ENCODE measurements at regions not wholly inside any gene's neighbourhood (a gene's known extent, or its start where the extent isn't known, plus 50 kb on each side); places are given as distances from the start of the nearest gene placed in this dataset.
"Not testable (repeated sequence)": the region's sequence is repeated elsewhere in the genome, so short reads cannot be mapped to it uniquely, and the experiment has no call there.

DNA sequence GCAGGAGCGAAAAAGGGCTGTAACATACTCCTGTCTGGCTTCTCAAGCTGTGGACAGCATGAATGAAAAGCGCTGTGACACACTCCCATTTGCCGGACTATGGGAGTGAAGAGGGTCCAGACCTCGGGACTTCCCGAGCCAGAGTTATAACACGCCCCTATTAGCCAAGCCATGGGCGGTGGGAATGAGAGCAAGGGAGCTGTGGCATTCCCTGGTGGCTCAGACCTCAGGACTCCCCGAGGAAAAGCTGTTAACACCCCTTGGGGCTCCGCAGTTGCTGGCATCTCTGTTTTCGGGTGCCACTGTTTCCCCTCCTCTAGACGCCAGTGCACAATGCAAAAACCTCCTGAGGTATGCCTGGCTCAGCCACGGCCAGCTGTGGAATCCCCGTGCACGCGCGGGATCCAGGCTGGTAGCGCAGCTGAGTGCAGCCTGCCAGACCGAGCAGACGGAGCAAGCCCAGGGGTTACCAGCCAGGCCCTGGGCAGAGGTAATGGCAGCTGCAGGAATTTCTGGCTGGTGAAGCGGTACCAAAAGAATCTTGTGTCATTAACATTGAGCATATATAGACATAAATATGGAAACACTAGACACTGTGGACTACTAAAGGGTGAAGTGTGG, 1534.6 kb upstream of the PRR20A start:
- intact Hi-C loops (cut with DNase I): no loop called here
- DNase-seq (ENCODE audit: missing footprints) (no peak), ATAC-seq (no peak)

DNA sequence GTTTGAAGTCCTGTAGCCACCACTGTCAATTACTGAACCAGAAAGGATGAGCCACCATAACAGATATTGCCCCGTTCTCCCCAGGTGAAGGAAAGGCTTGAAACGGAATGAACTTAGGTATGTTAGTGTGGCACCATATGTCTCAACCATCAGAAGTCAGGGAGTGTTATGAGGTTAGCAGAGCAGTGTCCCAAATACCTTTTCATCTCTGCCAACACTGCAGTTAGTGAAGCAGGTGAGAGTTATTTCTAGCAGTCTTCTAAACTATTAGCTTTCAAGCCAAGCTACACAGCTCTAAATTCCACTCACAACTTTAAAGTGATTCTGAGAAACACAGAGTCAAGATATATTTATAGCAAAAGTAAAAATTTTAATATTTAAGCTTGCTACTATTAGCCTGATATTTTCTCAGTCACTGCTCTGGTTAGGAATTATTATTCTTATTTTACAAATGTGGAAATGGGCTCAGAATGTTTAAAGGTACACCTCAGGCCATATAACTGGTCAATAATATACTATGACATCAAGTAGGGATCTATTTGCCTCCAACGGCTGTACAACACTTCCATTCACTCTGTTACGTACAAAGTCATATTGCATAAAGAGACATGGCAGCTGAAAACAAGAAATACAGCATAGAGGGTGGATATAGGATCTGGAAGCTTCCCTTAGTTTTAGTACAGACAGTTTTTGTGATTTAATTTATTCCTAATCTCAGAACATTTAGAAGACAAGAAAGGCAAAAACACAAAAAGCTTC, 1527.1 kb upstream of the PRR20A start:
- DNase-seq (ENCODE audit: missing footprints) (no peak), ATAC-seq (no peak)
- intact Hi-C loops (cut with DNase I): no loop called here

DNA sequence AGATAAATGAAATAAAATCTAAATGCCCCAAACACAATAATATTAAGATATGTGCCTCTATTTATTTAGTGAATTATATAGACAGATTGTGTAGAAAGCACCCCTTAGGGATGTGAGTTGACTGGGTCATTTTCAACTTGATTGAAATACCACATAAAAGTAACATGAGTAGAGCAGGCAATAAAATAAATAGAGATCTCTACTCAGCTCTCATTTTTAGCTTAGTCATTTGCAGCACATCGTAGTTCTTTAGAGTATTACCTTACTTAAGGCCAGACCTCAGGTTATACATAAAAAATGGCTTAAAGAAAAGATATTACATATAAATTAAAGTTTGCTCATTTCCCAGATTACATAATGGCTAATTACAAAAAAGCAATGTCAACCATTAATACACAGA, 1525.6 kb upstream of the PRR20A start:
- DNase-seq (ENCODE audit: missing footprints) (no peak), ATAC-seq (no peak)
- intact Hi-C loops (cut with DNase I): no loop called here

DNA sequence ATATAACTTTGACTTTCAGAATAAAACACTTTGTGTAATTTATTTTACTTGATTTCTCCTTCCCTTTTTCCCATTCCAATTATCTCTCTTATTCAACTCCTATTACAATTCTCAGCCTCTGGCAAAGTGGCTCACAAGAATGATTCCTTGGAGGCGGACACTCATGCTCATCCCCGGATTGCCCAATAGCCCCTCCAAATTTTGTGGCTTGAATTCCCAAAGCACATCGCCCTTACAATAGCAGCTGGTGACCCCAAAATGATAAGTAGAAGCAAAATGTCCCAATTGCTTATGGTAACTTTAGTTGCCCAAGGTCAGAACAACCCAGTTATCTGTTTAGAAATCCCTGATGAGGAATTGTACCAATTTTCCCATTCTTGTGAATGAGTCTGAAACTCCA, 1523.5 kb upstream of the PRR20A start:
- intact Hi-C loops (cut with DNase I): no loop called here
- DNase-seq (ENCODE audit: missing footprints) (no peak), ATAC-seq (no peak)

DNA sequence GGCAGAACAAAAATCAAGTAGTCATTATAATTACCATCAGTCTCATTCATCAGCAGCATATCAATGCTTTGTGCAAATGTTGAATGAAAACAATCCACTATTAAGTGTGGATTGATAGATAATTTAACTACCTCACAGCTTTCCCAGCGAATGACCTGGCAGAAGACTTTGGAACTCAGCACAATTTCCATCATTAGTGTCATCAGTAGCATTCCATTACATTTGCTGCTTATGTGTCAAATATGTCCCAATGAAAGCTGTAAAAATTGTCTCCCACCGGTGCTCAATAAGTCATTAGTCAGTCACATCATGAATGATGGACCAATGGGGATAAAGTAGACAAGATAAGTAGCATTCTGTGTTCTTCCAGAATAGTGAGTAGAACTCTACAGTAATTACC, 1513.5 kb upstream of the PRR20A start:
- DNase-seq (ENCODE audit: missing footprints) (no peak), ATAC-seq (no peak)
- intact Hi-C loops (cut with DNase I): no loop called here

DNA sequence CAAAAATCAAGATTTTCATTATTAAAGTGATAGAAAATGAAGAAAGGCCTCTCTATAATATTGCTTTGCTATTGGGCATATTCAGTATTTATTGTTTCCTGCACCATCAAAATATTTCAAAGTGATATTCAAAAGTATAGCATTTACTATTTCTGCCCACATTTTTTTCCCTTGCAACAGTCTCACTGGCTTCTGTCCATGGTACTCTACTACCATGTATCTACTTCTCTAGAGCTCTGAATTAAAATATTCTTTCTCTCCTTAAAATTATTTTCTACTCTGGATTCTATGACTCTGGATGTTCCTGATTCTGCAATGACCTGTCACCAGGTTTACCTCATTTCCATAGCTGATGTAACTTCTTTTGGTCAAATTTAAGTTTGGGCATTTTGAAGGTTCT, 1508.3 kb upstream of the PRR20A start:
- ATAC-seq (no peak), DNase-seq (ENCODE audit: missing footprints) (no peak)
- intact Hi-C loops (cut with DNase I): no loop called here

DNA sequence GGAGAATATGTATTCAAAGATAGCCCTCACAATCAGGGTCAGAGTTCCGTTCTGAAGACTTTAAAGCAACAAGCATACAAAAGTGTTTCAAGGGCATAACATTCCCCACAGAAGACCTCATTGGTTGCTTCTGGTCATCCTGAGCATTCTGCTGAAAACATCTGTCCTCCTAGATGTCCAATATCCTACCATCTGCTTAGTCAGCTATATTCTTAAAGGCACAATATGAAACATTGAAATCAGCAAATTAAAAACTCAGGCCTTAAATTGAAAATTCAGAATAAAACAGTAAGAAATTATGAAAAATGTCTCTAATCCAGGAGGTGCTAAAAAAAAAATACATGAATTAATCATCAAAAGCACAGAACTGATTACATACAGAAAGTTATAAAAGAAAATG, 1491.2 kb upstream of the PRR20A start:
- ATAC-seq (no peak), DNase-seq (ENCODE audit: missing footprints) (no peak)
- intact Hi-C loops (cut with DNase I): no loop called here

DNA sequence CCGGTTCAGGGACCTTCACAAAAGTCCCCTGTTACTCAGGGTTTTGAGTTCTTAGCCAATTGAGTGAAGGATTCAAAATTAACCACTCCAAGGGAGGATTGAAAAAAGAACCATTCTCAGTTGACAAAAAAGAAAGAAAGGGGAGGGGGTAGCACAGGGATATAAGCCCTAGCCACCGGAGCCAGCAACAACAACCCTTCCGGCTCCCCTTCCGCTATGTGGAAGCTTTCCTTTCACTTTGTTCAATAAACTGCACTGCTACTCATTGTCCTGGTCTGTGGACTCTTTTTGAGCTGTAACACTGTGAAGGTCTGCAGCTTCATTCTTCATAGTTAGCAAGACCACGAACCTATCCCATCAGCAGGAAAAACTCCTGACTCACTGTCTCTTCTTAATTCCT, 1488.1 kb upstream of the PRR20A start:
- intact Hi-C loops (cut with DNase I): no loop called here
- ATAC-seq (no peak), DNase-seq (ENCODE audit: missing footprints) (no peak)

DNA sequence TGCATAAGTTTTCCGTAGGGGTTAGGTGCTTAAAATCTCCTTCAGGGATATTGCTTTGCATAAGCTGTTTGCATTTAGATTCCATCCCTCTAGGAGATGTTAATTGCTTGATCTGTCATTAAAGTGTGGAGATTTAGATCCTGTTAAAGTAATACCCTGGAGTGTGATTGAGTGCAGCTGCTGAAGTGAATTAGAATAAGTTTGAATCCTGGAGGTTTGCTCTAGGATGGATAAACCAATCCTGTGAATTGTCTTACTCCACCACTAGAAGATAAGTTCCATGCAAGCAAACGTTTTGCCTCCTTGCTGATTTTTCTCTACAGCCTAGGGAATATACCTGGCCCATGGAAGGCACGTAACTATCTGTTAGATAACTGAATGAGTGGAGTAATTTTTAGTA, 1487.2 kb upstream of the PRR20A start:
- ATAC-seq (no peak), DNase-seq (ENCODE audit: missing footprints) (no peak)
- intact Hi-C loops (cut with DNase I): no loop called here

DNA sequence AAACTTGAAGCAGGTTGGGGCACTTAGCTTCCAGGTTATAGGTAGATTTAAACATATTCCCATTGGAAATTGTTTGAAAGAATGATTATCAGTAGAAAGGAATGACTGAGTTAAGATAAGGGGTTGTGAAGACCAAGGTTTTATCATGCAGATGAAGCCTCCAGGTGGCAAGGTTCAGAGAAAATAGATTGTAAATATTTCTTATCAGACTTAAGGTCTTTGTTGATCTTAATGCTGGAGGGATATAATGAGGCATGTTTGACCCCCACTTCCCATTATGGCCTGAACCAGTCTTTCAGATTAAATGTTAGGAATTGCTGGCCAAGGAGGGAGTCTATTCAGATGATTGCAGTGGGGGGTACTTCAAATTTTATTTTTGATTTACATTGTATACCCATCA, 1486.5 kb upstream of the PRR20A start:
- intact Hi-C loops (cut with DNase I): no loop called here
- no peak for ATAC-seq
- no peak for DNase-seq (ENCODE audit: missing footprints)

DNA sequence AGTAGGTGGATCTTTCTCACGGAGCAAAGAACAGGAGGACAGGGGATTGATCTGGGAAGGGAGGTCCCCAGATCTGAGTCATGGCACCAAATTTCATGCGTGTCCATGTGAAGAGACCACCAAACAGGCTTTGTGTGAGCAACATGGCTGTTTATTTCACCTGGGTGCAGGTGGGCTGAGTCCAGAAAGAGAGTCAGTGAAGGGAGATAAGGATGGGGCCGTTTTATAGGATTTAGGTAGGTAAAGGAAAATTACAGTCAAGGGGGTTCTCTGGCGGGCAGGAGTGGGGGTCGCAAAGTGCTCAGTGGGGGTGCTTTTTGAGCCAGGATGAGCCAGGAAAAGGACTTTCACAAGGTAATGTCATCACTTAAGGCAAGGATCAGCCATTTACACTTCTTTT, 1480.5 kb upstream of the PRR20A start:
- ATAC-seq; intact Hi-C loops (cut with DNase I); DNase-seq (ENCODE audit: missing footprints): not testable (repeated sequence)

DNA sequence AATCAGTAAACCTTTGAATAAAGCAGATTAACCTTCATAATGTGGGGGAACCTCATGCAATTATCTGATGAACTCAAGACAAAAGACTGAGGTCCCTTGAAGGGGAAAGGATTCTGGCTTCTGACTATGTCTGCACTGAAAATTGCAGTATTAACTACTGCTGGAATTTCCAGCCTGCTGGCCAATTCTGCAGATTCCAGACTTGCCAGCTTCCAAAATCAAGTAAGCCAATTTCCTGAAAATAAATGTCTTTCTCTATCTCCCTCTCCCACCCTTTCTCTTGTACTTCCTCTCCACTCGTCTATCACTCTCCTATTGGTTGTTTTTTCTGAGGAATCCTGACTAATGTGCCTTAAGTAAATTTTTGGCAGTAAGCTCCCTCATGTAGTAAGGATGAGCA, 1479.9 kb upstream of the PRR20A start:
- ATAC-seq (no peak), DNase-seq (ENCODE audit: missing footprints) (no peak)
- intact Hi-C loops (cut with DNase I): no loop called here

DNA sequence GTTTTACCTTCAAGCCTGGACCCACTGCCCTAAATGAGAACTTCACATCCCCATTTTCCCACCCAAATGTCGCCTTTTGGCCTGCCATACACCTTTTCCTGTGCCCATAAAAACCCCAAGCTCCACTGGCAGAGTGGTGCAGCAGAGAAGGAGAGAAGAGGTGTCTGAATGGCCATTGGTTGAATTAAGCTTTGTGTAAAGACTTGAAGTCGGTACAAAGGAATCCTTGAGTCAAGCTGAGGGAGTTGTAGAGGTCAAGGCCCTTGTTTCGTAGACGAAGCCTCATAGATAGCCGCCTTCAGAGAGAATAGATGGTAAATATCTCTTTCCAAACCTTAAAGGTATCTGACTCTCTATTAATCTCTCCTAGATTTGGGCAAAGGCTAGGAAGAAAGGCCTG, 1479.2 kb upstream of the PRR20A start:
- DNase-seq (ENCODE audit: missing footprints): no peak
- intact Hi-C loops (cut with DNase I): no loop called here
- no peak for ATAC-seq

DNA sequence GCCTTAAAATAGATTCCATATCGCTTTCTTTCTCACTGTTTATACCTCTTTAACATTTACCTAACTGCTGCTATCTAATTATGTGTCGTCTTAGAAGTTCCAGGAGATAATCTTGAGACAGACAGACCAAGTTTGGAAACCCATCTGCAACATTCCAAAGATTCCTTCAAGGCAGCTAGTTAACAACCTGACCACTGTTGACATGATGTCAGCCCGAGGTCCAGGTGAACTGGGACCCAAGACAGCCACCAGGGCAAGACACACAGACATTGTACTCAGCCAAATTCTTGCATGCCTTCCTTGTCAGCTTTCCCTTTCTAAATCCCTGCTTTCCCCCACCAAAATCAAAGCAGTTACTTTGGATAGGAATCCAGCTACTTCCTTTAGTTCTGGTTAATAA, 1476.5 kb upstream of the PRR20A start:
- no peak for DNase-seq (ENCODE audit: missing footprints)
- intact Hi-C loops (cut with DNase I): no loop called here
- ATAC-seq: no peak

DNA sequence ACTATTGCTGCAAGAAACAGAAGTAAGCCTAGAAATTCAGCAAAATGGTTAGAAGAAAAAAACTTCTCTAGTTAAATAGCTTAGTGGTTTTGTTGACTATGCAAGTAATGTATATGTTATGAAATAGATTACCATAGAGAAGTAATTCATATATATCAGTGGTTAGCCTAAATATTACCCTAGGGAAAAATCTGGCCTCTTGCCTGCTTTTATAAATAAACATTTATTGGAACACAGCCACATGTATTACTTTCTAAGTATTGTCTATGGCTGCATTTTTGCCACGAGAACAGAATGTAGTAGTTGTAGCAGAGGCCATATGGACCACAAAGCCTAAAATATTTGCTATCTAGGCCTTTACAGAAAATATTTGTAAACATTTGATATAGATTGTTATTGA, 1471.7 kb upstream of the PRR20A start:
- ATAC-seq: no peak
- intact Hi-C loops (cut with DNase I): no loop called here
- DNase-seq (ENCODE audit: missing footprints): no peak

DNA sequence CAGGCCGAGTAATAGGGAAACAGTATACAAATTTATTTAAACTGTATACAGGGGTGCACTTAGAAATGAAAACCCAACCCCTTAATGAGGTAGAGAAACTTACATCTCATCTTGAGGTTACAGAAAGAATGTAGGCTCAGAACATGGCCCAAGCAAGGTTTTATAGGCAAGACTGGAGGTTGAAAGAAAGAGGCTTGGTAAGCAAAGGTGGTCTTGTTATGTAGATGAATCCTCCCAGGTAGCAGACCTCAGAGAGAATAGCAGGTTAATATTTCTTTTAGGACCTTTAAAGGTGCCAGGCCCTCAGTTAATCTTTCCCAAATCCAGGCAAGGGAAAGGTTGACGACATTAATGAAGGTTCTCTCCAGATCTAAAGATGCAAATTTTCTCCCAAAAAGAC, 1466.8 kb upstream of the PRR20A start:
- intact Hi-C loops (cut with DNase I): no loop called here

DNA sequence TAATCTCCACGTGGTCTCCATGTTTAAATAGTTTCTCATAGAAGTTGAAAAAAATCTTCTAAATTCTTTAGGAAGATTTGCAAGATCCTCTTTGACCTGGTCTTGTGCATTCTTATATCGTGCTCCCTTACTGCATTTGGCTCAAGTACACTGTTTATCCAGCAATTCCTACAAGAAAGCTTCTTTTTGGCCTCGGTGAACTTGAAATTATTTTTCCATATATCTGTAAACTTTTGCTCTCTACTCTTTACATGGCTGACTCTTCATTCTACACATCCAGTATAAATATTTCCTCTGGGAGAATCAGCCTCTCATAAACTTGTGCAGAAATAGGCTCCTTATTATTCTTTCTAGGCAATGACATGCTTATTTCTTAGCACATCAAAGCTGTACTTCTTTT, 1457.9 kb upstream of the PRR20A start:
- DNase-seq (ENCODE audit: missing footprints) (no peak), ATAC-seq (no peak)
- intact Hi-C loops (cut with DNase I): no loop called here

More for the DNA sequence above, 1466.8 kb upstream of the PRR20A start:
- ATAC-seq (no peak), DNase-seq (ENCODE audit: missing footprints) (no peak)

DNA sequence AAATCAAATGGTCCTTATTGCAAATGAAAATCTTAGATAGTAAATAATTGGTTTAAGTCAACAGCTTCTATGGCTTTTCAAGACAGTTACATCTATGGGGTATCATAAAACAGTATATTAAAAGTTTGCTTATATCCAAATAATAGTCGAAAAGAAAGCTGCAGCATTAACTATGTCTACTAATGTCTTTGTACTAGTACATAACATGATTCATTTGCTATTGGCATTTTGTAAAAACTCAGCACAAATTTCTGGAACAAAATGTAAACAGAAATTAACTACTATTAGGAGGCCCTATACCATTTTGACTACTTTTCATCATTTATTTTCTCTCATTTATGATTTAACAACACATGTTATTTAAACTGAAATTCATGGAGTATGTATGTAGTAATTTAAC, 1435.2 kb upstream of the PRR20A start:
- ATAC-seq (no peak), DNase-seq (ENCODE audit: missing footprints) (no peak)
- intact Hi-C loops (cut with DNase I): no loop called here

DNA sequence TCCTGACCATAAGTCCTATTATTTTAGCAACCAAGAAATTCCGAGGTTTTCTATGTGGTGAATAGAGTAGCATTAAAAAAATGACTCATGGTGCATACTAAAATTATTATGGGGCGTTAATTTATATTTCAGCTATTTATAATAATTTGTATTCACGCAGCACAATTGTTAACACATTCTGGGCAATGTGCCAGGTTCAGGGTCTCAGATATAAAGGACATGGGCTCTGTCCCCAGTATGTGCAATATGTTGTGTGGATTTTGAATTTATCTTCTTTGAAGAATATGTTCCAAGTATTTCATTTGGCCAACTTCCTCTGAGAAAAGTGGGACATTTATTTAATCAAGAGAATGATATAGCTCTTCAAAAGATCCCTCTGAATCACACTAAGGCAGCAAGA, 1434.7 kb upstream of the PRR20A start:
- DNase-seq (ENCODE audit: missing footprints) (no peak), ATAC-seq (no peak)
- intact Hi-C loops (cut with DNase I): no loop called here

DNA sequence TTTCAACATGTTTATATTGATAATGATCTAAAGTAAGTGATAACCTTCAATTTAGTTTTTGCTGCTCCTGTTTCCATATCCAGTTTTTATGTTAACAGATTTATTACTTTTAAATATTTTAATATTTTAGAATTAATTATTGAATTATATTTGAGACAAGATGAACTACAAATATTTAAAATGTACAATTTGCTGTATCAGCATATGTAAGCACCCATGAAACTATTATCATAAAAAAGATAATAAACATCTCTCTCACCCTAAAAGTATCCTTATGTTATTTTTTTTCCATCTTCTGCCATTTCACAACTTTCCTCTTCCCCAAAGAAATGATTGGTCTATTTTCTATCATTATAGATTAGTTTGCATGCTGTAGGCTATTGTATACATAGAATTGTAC, 1426.6 kb upstream of the PRR20A start:
- ATAC-seq (no peak), DNase-seq (ENCODE audit: missing footprints) (no peak)
- intact Hi-C loops (cut with DNase I): no loop called here

DNA sequence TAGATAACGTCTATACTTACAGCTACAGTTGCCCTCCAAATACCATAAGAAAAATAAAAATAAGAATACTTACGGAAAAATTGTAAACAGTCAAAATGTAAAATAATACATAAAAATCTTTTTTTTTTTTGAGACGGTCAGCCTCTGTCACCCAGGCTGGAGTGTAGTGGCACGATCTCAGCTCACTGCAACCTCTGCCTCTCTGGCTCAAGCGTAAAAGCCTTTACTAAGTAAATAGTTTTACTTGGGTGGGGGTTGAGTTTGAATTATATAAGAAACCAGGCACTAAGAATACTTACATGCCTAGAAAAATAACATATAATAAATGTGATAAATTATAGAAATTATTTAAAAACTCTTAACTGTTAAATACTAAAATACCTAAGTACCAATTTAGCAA, 1413.0 kb upstream of the PRR20A start:
- no peak for ATAC-seq
- intact Hi-C loops (cut with DNase I): no loop called here
- DNase-seq (ENCODE audit: missing footprints): no peak
